Mesodermal cell (in vitro differentiated cells): ENCODE measurements at regions not wholly inside any gene's neighbourhood (a gene's known extent, or its start where the extent isn't known, plus 50 kb on each side); places are given as distances from the start of the nearest gene placed in this dataset.

ENCODE experiments used
- H3K27ac ChIP-seq: 2 replicates; pipeline ENCODE4 v1.7.0; 2013; ENCODE audit warnings: mild to moderate bottlenecking, low read depth, low read length, moderate library complexity; ENCODE audit not compliant: severe bottlenecking
- H3K36me3 ChIP-seq: 2 replicates; pipeline ENCODE4 v1.7.1; 2013; ENCODE audit warnings: mild to moderate bottlenecking, low read length, moderate library complexity; ENCODE audit not compliant: control insufficient read depth, insufficient read depth
- H3K4me1 ChIP-seq: one replicate; pipeline ENCODE4 v1.7.1; 2013; ENCODE audit warnings: mild to moderate bottlenecking, low read length; ENCODE audit not compliant: insufficient read depth, control insufficient read depth, poor library complexity, severe bottlenecking
- H3K4me3 ChIP-seq: 2 replicates; pipeline ENCODE4 v1.7.0; 2013; ENCODE audit warnings: low read length, control low read depth, mild to moderate bottlenecking; ENCODE audit not compliant: insufficient read depth, poor library complexity, severe bottlenecking; ENCODE audit errors: extremely low read depth
- H3K9me3 ChIP-seq: 2 replicates; pipeline ENCODE4 v1.7.1; 2013; ENCODE audit warnings: mild to moderate bottlenecking, low read length, moderate library complexity; ENCODE audit not compliant: control insufficient read depth
- WGBS, 2 experiments: methylation state at CpG; one replicate each; pipeline ENCODE4 v1.1.5; 2013; ENCODE audit warnings: missing lambda C conversion rate in 2 of 2; ENCODE audit not compliant: insufficient coverage in 2 of 2; 5-methylcytosine and 5-hydroxymethylcytosine counted together

GRCh38 chr14:98412431-98412830 is 859.6 kb downstream of the BCL11B start:
- Histone ChIP-seq H3K4me3 (no peak overlapping the region), H3K36me3 (no peaks in the 10 kb centered on the region), H3K9me3 (no peaks in the 10 kb centered on the region), H3K4me1 (peaks cover 8% of the 10 kb centered on the region), H3K27ac (no peak overlapping the region)
- WGBS, 2 experiments, result 89 to 94% methylated on average over 2 of the region's 2 CpGs

GRCh38 chr14:98415766-98416165 is 856.2 kb downstream of the BCL11B start:
- no peak overlapping the region for H3K4me3 ChIP-seq
- H3K4me1 ChIP-seq, result no peaks in the 10 kb centered on the region
- H3K27ac ChIP-seq, result no peak overlapping the region
- 84 to 90% methylated on average over 4 to 5 of the region's 6 CpGs for WGBS, 2 experiments
- H3K36me3 ChIP-seq, result no peaks in the 10 kb centered on the region
- H3K9me3 ChIP-seq, result no peaks in the 10 kb centered on the region

GRCh38 chr14:98417001-98417400 is 855.0 kb downstream of the BCL11B start:
- Histone ChIP-seq H3K4me1 (no peaks in the 10 kb centered on the region), H3K9me3 (no peaks in the 10 kb centered on the region), H3K4me3 (no peak overlapping the region), H3K27ac (no peak overlapping the region), H3K36me3 (no peaks in the 10 kb centered on the region)
- WGBS, 2 experiments, result 91 to 94% methylated on average over 13 to 15 of the region's 15 CpGs

- H3K27ac ChIP-seq, result no peak overlapping the region
- no peak overlapping the region for H3K4me3 ChIP-seq
- 100% methylated on average over 1 of the region's 2 CpGs; no CpG with 5 or more reads in 1 of the 2 experiments for WGBS, 2 experiments
- peaks cover 10% of the 10 kb centered on the region for H3K4me1 ChIP-seq
- no peaks in the 10 kb centered on the region for H3K36me3 ChIP-seq
- H3K9me3 ChIP-seq, result no peaks in the 10 kb centered on the region
These were observed 843.5 kb downstream of the BCL11B start for GRCh38 chr14:98428483-98428994.

- WGBS, 2 experiments, result 94 to 100% methylated on average over 2 to 3 of the region's 4 CpGs
- Histone ChIP-seq H3K9me3 (no peaks in the 10 kb centered on the region), H3K4me1 (peaks cover 10% of the 10 kb centered on the region), H3K27ac (no peak overlapping the region), H3K36me3 (no peaks in the 10 kb centered on the region), H3K4me3 (no peak overlapping the region)
These were observed 838.6 kb downstream of the BCL11B start for GRCh38 chr14:98433436-98433835.

- WGBS, 2 experiments, result 100% methylated on average over 1 of the region's 2 CpGs
- Histone ChIP-seq H3K4me3 (no peak overlapping the region), H3K4me1 (peaks cover 9% of the 10 kb centered on the region), H3K27ac (no peak overlapping the region), H3K9me3 (no peaks in the 10 kb centered on the region), H3K36me3 (no peaks in the 10 kb centered on the region)
These were observed 834.9 kb downstream of the BCL11B start for GRCh38 chr14:98437113-98437512.

GRCh38 chr14:98444077-98444476 is 827.9 kb downstream of the BCL11B start:
- no peak overlapping the region for H3K27ac ChIP-seq
- no CpG with 5 or more reads among the region's 2 CpGs for WGBS, 2 experiments

GRCh38 chr14:98445718-98446117 is 826.3 kb downstream of the BCL11B start:
- no peaks in the 10 kb centered on the region for H3K4me1 ChIP-seq
- H3K27ac ChIP-seq, result no peak overlapping the region
- no peak overlapping the region for H3K4me3 ChIP-seq
- H3K36me3 ChIP-seq, result no peaks in the 10 kb centered on the region
- WGBS, 2 experiments, result 45% methylated on average over 1 of the region's 2 CpGs; no CpG with 5 or more reads in 1 of the 2 experiments
- no peaks in the 10 kb centered on the region for H3K9me3 ChIP-seq

More at GRCh38 chr14:98444077-98444476, 827.9 kb downstream of the BCL11B start:
- Histone ChIP-seq H3K4me3 (no peak overlapping the region), H3K36me3 (no peaks in the 10 kb centered on the region), H3K9me3 (no peaks in the 10 kb centered on the region), H3K4me1 (no peaks in the 10 kb centered on the region)

GRCh38 chr14:98446508-98446907 is 825.5 kb downstream of the BCL11B start:
- Histone ChIP-seq H3K4me1 (no peaks in the 10 kb centered on the region), H3K36me3 (no peaks in the 10 kb centered on the region), H3K4me3 (no peak overlapping the region), H3K9me3 (no peaks in the 10 kb centered on the region), H3K27ac (no peak overlapping the region)
- WGBS, 2 experiments, result 89 to 93% methylated on average over 1 to 2 of the region's 3 CpGs

GRCh38 chr14:98456231-98456630 is 815.8 kb downstream of the BCL11B start:
- 95% methylated on average over 4 to 6 of the region's 6 CpGs for WGBS, 2 experiments
- no peaks in the 10 kb centered on the region for H3K4me1 ChIP-seq
- H3K27ac ChIP-seq, result no peak overlapping the region
- no peaks in the 10 kb centered on the region for H3K36me3 ChIP-seq
- no peak overlapping the region for H3K4me3 ChIP-seq
- H3K9me3 ChIP-seq, result no peaks in the 10 kb centered on the region

GRCh38 chr14:98458702-98459101 is 813.3 kb downstream of the BCL11B start:
- Histone ChIP-seq H3K27ac (no peak overlapping the region), H3K36me3 (no peaks in the 10 kb centered on the region), H3K4me1 (no peaks in the 10 kb centered on the region), H3K4me3 (no peak overlapping the region), H3K9me3 (no peaks in the 10 kb centered on the region)
